RWPE2 (cell line): ENCODE measurements at regions not wholly inside any gene's neighbourhood (a gene's known extent, or its start where the extent isn't known, plus 50 kb on each side); places are given as distances from the start of the nearest gene placed in this dataset.

ENCODE experiments used
- ATAC-seq: fragments of 200-7000 bp; cut with Tn5 transposase; 3 replicates; pipeline ENCODE4 v1.9.1; 2021; ENCODE audit warnings: low read depth
- DNase-seq: peaks from one replicate; pipeline ENCODE4 v3.0.0-alpha.2; 2020; ENCODE audit warnings: low spot score
- H3K27ac ChIP-seq: fragments of 450-650 bp; 2 replicates; pipeline ENCODE4 v1.5.1; 2017; ENCODE audit warnings: mild to moderate bottlenecking; ENCODE audit not compliant: poor library complexity, severe bottlenecking
- H3K27me3 ChIP-seq: fragments of 250-450 bp; sonication (Bioruptor Pico); 2 replicates; pipeline ENCODE4 v1.5.1; 2021; ENCODE audit warnings: mild to moderate bottlenecking, moderate library complexity; ENCODE audit not compliant: insufficient read depth, poor library complexity, severe bottlenecking
- H3K36me3 ChIP-seq: fragments of 250-450 bp; sonication (Bioruptor Pico); 2 replicates; pipeline ENCODE4 v1.5.1; 2020; ENCODE audit warnings: low read depth, mild to moderate bottlenecking, moderate library complexity
- H3K4me1 ChIP-seq: fragments of 250-450 bp; sonication (Bioruptor Pico); 2 replicates; pipeline ENCODE4 v1.5.1; 2021; ENCODE audit warnings: mild to moderate bottlenecking, moderate library complexity; ENCODE audit not compliant: insufficient read depth, poor library complexity, severe bottlenecking
- H3K4me3 ChIP-seq: fragments of 250-450 bp; sonication (Bioruptor Pico); 2 replicates; pipeline ENCODE4 v1.5.1; 2021; ENCODE audit warnings: mild to moderate bottlenecking, moderate library complexity; ENCODE audit not compliant: severe bottlenecking
- H3K9me3 ChIP-seq: fragments of 250-450 bp; sonication (Bioruptor Pico); 2 replicates; pipeline ENCODE4 v1.5.1; 2021; ENCODE audit warnings: mild to moderate bottlenecking, moderate library complexity; ENCODE audit not compliant: severe bottlenecking
- TF ChIP-seq, protein P1 (sequence below): fragments of 450-650 bp; IDR thresholded peaks from one replicate; pipeline ENCODE4 v1.5.1; 2017; ENCODE audit warnings: mild to moderate bottlenecking, moderate library complexity; ENCODE audit not compliant: poor library complexity, severe bottlenecking

DNA sequence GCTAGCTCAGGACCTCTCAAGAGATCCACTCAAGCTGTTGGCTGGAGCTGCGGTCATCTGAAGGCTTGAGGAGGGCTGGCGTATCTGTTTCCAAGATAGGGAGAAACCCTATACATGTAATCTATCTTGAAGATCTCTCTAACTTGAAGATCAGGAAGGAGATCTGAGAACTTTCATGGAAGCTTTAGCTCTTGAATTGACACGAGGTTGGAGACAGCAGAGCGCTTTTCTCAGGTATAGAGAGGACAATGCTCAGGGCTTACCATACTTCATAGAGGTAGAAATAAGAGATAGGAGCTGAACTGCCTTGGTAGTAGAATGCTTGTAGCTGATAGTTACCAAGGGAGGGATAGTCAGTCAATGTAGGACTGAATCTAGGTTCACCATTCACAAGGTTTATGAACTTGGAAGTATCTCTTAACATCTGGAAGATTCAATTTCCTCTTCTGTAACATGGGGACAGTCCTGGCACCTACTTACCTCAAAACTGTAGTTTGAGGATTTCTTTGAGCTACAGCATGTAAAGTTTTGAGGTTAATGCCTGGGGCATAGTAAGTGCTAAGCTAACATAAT, 267.0 kb upstream of the MAF start:
- H3K4me1 ChIP-seq = no peaks in the 10 kb centered on the region
- no peaks in the 10 kb centered on the region for H3K27me3 ChIP-seq
- TF ChIP-seq, protein P1, sequence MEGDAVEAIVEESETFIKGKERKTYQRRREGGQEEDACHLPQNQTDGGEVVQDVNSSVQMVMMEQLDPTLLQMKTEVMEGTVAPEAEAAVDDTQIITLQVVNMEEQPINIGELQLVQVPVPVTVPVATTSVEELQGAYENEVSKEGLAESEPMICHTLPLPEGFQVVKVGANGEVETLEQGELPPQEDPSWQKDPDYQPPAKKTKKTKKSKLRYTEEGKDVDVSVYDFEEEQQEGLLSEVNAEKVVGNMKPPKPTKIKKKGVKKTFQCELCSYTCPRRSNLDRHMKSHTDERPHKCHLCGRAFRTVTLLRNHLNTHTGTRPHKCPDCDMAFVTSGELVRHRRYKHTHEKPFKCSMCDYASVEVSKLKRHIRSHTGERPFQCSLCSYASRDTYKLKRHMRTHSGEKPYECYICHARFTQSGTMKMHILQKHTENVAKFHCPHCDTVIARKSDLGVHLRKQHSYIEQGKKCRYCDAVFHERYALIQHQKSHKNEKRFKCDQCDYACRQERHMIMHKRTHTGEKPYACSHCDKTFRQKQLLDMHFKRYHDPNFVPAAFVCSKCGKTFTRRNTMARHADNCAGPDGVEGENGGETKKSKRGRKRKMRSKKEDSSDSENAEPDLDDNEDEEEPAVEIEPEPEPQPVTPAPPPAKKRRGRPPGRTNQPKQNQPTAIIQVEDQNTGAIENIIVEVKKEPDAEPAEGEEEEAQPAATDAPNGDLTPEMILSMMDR = no peak
- H3K27ac ChIP-seq = no peak overlapping the region
- no peak for ATAC-seq
- no peak overlapping the region for H3K4me3 ChIP-seq
- no peak for DNase-seq
- H3K9me3 ChIP-seq = no peaks in the 10 kb centered on the region
- H3K36me3 ChIP-seq = no peaks in the 10 kb centered on the region

DNA sequence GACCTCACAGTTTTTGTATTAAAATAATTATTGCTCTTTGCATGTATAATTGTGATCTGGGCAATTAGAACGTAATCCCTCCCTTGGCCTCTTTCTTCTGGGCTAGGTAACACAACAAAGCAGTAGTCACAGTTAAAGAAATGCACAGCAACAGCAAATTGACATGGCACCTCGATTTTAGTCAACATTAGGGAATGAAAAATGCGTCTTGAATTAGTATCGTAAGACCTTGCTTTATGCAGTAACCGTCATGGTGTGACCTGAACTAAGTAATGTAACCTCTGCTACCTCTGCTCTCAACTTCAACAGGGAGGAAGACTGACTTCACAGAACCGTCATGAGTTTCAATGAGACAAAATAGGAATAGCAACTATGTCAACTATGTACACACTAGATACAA, 265.4 kb upstream of the MAF start:
- Histone ChIP-seq H3K36me3 (no peaks in the 10 kb centered on the region), H3K4me3 (no peak overlapping the region), H3K27ac (no peak overlapping the region), H3K4me1 (no peaks in the 10 kb centered on the region), H3K27me3 (no peaks in the 10 kb centered on the region), H3K9me3 (no peaks in the 10 kb centered on the region)
- ATAC-seq = no peak
- DNase-seq = no peak
- TF ChIP-seq, protein P1 = no peak

DNA sequence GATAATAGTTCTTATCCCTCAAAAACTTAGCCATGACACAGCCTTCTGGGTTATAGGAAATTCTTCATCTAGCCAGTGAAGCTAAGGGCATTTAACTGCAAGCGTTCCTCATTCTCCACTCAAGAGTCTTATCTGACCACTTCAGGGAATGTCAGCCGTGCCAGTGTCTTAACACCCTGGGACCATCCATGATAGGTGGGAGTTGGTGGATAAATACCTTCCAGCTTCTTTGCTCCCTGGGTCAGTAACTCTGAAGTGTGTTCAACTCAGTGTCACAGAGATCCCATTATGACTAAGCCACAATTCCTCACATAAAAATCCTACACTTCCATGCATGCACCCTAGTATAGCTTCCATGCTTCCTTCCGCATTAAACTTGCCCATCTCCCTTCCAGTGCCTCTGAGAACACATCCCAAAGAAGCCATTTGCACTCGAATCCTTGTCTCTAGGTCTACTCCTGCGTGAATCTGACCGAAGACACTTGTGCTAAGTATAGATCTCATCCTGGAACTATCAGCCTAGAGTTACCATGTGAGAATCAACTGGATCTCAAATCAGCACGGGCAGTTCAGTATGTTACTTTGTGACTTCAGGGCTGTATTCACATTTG, 264.3 kb upstream of the MAF start:
- no peak for DNase-seq
- Histone ChIP-seq H3K4me3 (no peak overlapping the region), H3K4me1 (no peaks in the 10 kb centered on the region), H3K9me3 (no peaks in the 10 kb centered on the region), H3K27me3 (no peaks in the 10 kb centered on the region), H3K27ac (no peak overlapping the region), H3K36me3 (no peaks in the 10 kb centered on the region)
- ATAC-seq = no peak
- TF ChIP-seq, protein P1 = no peak

DNA sequence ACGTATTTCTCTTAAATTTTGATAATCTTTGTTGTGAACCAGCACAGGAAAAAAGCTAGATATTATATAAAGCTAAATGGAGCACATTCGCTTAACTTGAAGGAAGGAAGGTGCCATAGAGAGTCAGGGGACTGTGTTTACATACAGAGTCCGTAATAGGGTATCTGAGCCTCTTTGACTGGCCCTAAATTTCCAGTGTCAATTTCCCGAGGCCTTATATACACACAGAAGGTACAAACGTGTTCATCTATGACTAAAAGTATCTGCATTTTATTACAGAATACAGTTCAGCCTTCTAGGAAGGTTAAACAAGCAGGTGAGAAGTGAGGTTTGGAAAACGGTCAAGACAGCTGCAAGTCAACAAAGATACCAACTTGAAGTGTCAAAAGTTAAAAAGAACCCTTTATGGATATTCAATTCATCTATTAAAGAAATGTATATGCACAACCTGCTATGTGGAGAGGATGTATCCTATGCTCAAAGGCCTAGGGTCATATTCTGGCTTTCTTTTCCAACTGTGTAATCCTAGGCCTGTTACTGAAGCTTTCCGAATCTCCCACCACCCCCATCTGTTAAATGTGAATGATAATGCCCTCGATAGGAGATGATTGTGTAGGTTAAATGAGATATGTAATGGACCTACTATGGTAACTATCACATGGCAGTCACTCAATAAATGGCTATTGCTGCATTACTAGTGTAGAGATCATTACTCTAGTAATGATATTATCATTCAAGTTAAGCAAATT, 263.7 kb upstream of the MAF start:
- H3K4me3 ChIP-seq = no peak overlapping the region
- no peak overlapping the region for H3K27ac ChIP-seq
- ATAC-seq (no peak), DNase-seq (no peak)
- H3K27me3 ChIP-seq = no peaks in the 10 kb centered on the region
- H3K4me1 ChIP-seq = no peaks in the 10 kb centered on the region
- no peaks in the 10 kb centered on the region for H3K36me3 ChIP-seq
- TF ChIP-seq, protein P1 = no peak
- H3K9me3 ChIP-seq = no peaks in the 10 kb centered on the region
